ENCODE measurements at regions not wholly inside any gene's neighbourhood (a gene's known extent, or its start where the extent isn't known, plus 50 kb on each side); places are given as distances from the start of the nearest gene placed in this dataset.
"Not testable (repeated sequence)": the region's sequence is repeated elsewhere in the genome, so short reads cannot be mapped to it uniquely, and the experiment has no call there.

GRCh38 chr7:110470420-110470819 lies 620.5 kb upstream of the LRRN3 start:
- H3K27me3 ChIP-seq (ENCODE audit: control insufficient read depth in 4 of 4, insufficient read depth in 4 of 4, low read length in 3 of 4) = no peaks in the 10 kb centered on the region
- no peaks in the 10 kb centered on the region for H3K9me3 ChIP-seq (ENCODE audit: control insufficient read depth in 4 of 4, low read length in 3 of 4)
- H3K27ac ChIP-seq (ENCODE audit: low read depth in 1 of 2, low read length in 2 of 2) = no peak overlapping the region
- TF ChIP-seq RXRA (IDR thresholded peaks at IDR 0.05) = no peak
- TF ChIP-seq JUND (IDR thresholded peaks at IDR 0.05) = no peak
- no peaks in the 10 kb centered on the region for H3K4me1 ChIP-seq (ENCODE audit: control insufficient read depth in 4 of 4, insufficient read depth in 4 of 4, low read length in 3 of 4)
- no peaks in the 10 kb centered on the region for H3K36me3 ChIP-seq (ENCODE audit: control insufficient read depth in 4 of 4, insufficient read depth in 3 of 4, low read depth in 1 of 4, low read length in 3 of 4)
- DNase-seq (ENCODE audit: low spot score) = no peak
- no peak overlapping the region for H3K9ac ChIP-seq (ENCODE audit: low read depth in 1 of 2, low read length in 2 of 2)
- no peak overlapping the region for H3K4me3 ChIP-seq (ENCODE audit: low read depth in 1 of 3, low read length in 3 of 3)

GRCh38 chr7:110472419-110472818 lies 618.5 kb upstream of the LRRN3 start:
- 93% methylated on average over 7 of the region's 7 CpGs for WGBS
- not testable (repeated sequence) for DNase-seq (ENCODE audit: low spot score)

DNA sequence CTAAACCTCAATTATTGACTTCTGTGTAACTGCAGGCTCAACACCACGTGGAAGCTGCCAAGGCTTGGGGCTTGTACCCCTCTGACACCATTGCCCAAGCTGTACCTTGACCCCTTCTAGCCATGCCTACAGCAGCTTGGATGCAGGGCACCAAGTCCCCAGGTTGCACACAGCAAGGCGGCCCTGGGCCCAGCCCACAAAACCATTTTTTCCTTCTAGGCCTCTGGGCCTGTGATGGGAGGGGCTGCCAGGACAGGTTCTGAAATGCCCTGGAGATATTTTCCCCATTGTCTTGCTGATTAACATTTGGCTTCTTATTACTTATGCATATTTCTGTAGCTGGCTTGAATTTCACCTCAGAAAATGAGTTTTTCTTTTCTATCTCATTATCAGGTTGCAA lies 610.0 kb upstream of the LRRN3 start:
- Histone ChIP-seq H3K4me3 (ENCODE audit: low read depth in 1 of 3, low read length in 3 of 3) (no peak overlapping the region), H3K27ac (ENCODE audit: low read depth in 1 of 2, low read length in 2 of 2) (no peak overlapping the region), H3K9me3 (ENCODE audit: control insufficient read depth in 4 of 4, low read length in 3 of 4) (peaks cover 0 to 1% (median 0%) of the 10 kb centered on the region in 4 donors), H3K9ac (ENCODE audit: low read depth in 1 of 2, low read length in 2 of 2) (no peak overlapping the region), H3K4me1 (ENCODE audit: control insufficient read depth in 4 of 4, insufficient read depth in 4 of 4, low read length in 3 of 4) (no peaks in the 10 kb centered on the region), H3K27me3 (ENCODE audit: control insufficient read depth in 4 of 4, insufficient read depth in 4 of 4, low read length in 3 of 4) (no peaks in the 10 kb centered on the region), H3K36me3 (ENCODE audit: control insufficient read depth in 4 of 4, insufficient read depth in 3 of 4, low read depth in 1 of 4, low read length in 3 of 4) (no peaks in the 10 kb centered on the region)
- TF ChIP-seq YY1 (IDR thresholded peaks at IDR 0.05) = no peak
- TF ChIP-seq, protein P1, sequence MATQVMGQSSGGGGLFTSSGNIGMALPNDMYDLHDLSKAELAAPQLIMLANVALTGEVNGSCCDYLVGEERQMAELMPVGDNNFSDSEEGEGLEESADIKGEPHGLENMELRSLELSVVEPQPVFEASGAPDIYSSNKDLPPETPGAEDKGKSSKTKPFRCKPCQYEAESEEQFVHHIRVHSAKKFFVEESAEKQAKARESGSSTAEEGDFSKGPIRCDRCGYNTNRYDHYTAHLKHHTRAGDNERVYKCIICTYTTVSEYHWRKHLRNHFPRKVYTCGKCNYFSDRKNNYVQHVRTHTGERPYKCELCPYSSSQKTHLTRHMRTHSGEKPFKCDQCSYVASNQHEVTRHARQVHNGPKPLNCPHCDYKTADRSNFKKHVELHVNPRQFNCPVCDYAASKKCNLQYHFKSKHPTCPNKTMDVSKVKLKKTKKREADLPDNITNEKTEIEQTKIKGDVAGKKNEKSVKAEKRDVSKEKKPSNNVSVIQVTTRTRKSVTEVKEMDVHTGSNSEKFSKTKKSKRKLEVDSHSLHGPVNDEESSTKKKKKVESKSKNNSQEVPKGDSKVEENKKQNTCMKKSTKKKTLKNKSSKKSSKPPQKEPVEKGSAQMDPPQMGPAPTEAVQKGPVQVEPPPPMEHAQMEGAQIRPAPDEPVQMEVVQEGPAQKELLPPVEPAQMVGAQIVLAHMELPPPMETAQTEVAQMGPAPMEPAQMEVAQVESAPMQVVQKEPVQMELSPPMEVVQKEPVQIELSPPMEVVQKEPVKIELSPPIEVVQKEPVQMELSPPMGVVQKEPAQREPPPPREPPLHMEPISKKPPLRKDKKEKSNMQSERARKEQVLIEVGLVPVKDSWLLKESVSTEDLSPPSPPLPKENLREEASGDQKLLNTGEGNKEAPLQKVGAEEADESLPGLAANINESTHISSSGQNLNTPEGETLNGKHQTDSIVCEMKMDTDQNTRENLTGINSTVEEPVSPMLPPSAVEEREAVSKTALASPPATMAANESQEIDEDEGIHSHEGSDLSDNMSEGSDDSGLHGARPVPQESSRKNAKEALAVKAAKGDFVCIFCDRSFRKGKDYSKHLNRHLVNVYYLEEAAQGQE (IDR thresholded peaks at IDR 0.05) = no peak
- DNase-seq (ENCODE audit: low spot score) = no peak
- 64% methylated on average over 2 of the region's 2 CpGs for WGBS

More at GRCh38 chr7:110472419-110472818, 618.5 kb upstream of the LRRN3 start:
- not testable (repeated sequence) for H3K27me3 ChIP-seq (ENCODE audit: control insufficient read depth in 4 of 4, insufficient read depth in 4 of 4, low read length in 3 of 4); H3K4me1 ChIP-seq (ENCODE audit: control insufficient read depth in 4 of 4, insufficient read depth in 4 of 4, low read length in 3 of 4); H3K27ac ChIP-seq (ENCODE audit: low read depth in 1 of 2, low read length in 2 of 2); H3K4me3 ChIP-seq (ENCODE audit: low read depth in 1 of 3, low read length in 3 of 3); H3K36me3 ChIP-seq (ENCODE audit: control insufficient read depth in 4 of 4, insufficient read depth in 3 of 4, low read depth in 1 of 4, low read length in 3 of 4); H3K9me3 ChIP-seq (ENCODE audit: control insufficient read depth in 4 of 4, low read length in 3 of 4); H3K9ac ChIP-seq (ENCODE audit: low read depth in 1 of 2, low read length in 2 of 2)

DNA sequence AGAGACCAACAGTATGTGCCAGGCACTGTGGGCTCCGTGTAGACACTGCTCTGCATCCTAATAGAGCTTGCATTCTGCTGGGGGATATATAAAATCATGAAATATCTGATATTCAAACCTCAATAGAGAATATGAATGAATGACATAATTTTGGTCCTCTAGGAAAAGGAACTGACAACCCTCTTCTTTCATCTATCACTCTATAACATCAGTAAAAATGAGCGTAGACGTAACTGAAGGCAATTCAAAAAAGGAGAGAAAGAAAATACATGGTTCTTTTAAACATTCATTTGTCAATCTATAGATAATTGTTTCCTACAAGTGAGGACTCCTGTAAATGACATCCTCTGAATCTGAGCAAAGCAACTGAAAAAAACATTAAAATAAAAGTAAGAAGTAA lies 607.4 kb upstream of the LRRN3 start:
- Histone ChIP-seq H3K4me1 (ENCODE audit: control insufficient read depth in 4 of 4, insufficient read depth in 4 of 4, low read length in 3 of 4) (no peaks in the 10 kb centered on the region), H3K4me3 (ENCODE audit: low read depth in 1 of 3, low read length in 3 of 3) (no peak overlapping the region), H3K9ac (ENCODE audit: low read depth in 1 of 2, low read length in 2 of 2) (no peak overlapping the region), H3K36me3 (ENCODE audit: control insufficient read depth in 4 of 4, insufficient read depth in 3 of 4, low read depth in 1 of 4, low read length in 3 of 4) (no peaks in the 10 kb centered on the region), H3K9me3 (ENCODE audit: control insufficient read depth in 4 of 4, low read length in 3 of 4) (peaks cover 0 to 1% (median 0%) of the 10 kb centered on the region in 4 donors), H3K27me3 (ENCODE audit: control insufficient read depth in 4 of 4, insufficient read depth in 4 of 4, low read length in 3 of 4) (no peaks in the 10 kb centered on the region), H3K27ac (ENCODE audit: low read depth in 1 of 2, low read length in 2 of 2) (no peak overlapping the region)
- TF ChIP-seq, protein P1 (IDR thresholded peaks at IDR 0.05) = no peak
- TF ChIP-seq YY1 (IDR thresholded peaks at IDR 0.05) = no peak
- no peak for TF ChIP-seq RXRA (IDR thresholded peaks at IDR 0.05)
- no peak for TF ChIP-seq GABPA (IDR thresholded peaks at IDR 0.05 in 1 of 2, conservative IDR thresholded peaks at IDR 0.05 in 1 of 2)
- 80% methylated on average over 3 of the region's 3 CpGs for whole genome bisulfite sequencing
- no peak for DNase-seq (ENCODE audit: low spot score)

All from liver (tissue), 7 donors.